ENCODE measurements at regions not wholly inside any gene's neighbourhood (a gene's known extent, or its start where the extent isn't known, plus 50 kb on each side); places are given as distances from the start of the nearest gene placed in this dataset.
"Not testable (repeated sequence)": the region's sequence is repeated elsewhere in the genome, so short reads cannot be mapped to it uniquely, and the experiment has no call there.

DNA sequence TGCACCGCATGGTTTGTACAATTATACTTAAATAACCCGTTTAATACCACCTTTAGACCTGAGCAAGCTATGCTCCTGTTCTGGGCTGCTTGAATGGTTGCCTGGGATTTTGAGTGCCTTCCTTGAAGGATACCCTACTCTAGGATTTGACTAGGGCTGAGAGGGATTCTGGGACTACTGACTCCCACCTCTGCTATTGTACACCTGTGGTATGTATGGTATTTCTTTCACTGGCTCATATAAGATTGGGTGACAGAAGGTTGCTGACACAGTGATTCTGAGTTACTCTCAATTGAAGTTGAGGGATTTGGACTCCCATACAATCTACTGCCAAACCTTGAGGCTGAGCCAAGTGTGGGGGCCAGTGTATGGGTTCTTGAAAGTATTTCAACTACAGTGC, 494.4 kb upstream of the SEMA3D start:
- H3K27ac ChIP-seq: no peak overlapping the region

DNA sequence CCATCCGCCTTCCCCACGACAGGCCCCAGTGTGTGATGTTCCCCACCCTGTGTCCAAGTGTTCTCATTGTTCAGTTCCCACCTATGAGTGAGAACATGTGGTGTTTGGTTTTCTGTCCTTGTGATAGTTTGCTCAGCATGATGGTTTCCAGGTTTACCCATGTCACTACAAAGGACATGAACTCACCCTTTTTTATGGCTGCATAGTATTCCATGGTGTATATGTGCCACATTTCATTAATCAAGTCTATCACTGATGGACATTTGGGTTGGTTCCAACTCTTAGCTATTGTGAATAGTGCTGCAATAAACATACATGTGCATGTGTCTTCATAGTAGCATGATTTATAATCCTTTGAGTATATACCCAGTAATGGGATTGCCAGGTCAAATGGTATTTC, 488.2 kb upstream of the SEMA3D start:
- DNase-seq; H3K27ac ChIP-seq; H3K4me3 ChIP-seq; H3K4me1 ChIP-seq; intact Hi-C loops (cut with DNase I; ENCODE audit: low total_unique reads); H3K27me3 ChIP-seq (replicated peaks in 1 of 7); H3K36me3 ChIP-seq: not testable (repeated sequence)
- peaks cover 0 to 18% (median 2%) of the 10 kb centered on the region in 8 donors for H3K9me3 ChIP-seq
- 88 to 93% (median 92%) methylated on average over 2 of the region's 2 CpGs for WGBS, 5 donors

More for the DNA sequence above, 494.4 kb upstream of the SEMA3D start:
- TF ChIP-seq POLR2AphosphoS5 (IDR thresholded peaks at IDR 0.05) (no peak), POLR2A (IDR thresholded peaks at IDR 0.05) (no peak)
- TF ChIP-seq, protein P1, sequence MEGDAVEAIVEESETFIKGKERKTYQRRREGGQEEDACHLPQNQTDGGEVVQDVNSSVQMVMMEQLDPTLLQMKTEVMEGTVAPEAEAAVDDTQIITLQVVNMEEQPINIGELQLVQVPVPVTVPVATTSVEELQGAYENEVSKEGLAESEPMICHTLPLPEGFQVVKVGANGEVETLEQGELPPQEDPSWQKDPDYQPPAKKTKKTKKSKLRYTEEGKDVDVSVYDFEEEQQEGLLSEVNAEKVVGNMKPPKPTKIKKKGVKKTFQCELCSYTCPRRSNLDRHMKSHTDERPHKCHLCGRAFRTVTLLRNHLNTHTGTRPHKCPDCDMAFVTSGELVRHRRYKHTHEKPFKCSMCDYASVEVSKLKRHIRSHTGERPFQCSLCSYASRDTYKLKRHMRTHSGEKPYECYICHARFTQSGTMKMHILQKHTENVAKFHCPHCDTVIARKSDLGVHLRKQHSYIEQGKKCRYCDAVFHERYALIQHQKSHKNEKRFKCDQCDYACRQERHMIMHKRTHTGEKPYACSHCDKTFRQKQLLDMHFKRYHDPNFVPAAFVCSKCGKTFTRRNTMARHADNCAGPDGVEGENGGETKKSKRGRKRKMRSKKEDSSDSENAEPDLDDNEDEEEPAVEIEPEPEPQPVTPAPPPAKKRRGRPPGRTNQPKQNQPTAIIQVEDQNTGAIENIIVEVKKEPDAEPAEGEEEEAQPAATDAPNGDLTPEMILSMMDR (IDR thresholded peaks at IDR 0.05 in 8 of 11, conservative IDR thresholded peaks at IDR 0.05 in 3 of 11): no peak
- intact Hi-C loops (cut with DNase I; ENCODE audit: low total_unique reads): no loop called here
- no peaks in the 10 kb centered on the region for H3K27me3 ChIP-seq (replicated peaks in 1 of 7)
- H3K9me3 ChIP-seq: peaks cover 0 to 13% (median 0%) of the 10 kb centered on the region in 8 donors
- H3K36me3 ChIP-seq: no peaks in the 10 kb centered on the region
- no peak for DNase-seq
- 62 to 100% (median 69%) methylated on average over 2 of the region's 2 CpGs for WGBS, 5 donors
- H3K4me3 ChIP-seq: no peak overlapping the region
- no peaks in the 10 kb centered on the region for H3K4me1 ChIP-seq

DNA sequence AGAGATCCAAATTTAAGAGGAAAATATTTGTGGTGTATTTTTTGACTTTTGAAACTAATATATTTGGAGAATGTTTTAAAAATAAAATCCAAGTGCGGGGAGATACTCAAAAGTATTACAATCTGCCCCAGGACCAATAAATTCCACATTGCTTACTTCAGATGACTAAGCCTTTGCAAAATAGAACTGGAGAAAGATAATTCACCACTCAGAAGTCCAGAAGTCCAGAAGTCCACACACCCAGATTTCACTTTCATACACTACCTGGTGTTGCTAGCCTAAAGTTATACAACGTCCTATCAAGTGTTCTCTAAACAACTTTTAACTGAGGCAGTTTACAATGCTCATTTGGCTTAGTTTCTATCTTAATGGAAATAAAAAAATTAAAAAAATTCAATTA, 487.0 kb upstream of the SEMA3D start:
- Histone ChIP-seq H3K27ac (no peak overlapping the region), H3K36me3 (no peaks in the 10 kb centered on the region), H3K4me3 (no peak overlapping the region), H3K9me3 (peaks cover 0 to 18% (median 0%) of the 10 kb centered on the region in 8 donors), H3K27me3 (replicated peaks in 1 of 7) (no peaks in the 10 kb centered on the region), H3K4me1 (no peaks in the 10 kb centered on the region)
- WGBS, 5 donors: 80 to 85% (median 81%) methylated on average over 2 of the region's 2 CpGs
- TF ChIP-seq, protein P1 (IDR thresholded peaks at IDR 0.05 in 8 of 11, conservative IDR thresholded peaks at IDR 0.05 in 3 of 11): no peak
- TF ChIP-seq POLR2A (IDR thresholded peaks at IDR 0.05): no peak
- no peak for TF ChIP-seq POLR2AphosphoS5 (IDR thresholded peaks at IDR 0.05)
- no peak for DNase-seq
- intact Hi-C loops (cut with DNase I; ENCODE audit: low total_unique reads): no loop called here

DNA sequence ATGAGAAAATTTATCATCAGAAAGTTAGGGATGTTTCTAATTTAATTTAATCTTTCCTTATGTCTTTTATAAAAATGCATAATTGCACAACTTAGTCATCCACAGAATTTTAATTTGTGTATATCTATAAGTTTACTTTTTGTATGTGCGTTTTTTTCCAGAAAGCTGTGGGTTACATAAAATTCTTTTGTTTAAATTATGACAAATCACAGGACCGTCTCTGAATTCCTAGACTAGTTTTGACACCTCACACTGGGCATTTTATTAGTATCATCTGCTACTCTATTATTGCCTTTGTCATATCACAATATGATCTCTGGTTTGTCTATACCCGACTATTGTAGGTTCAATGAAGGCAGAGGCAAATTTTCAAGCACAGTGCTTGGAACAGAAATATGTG, 482.4 kb upstream of the SEMA3D start:
- Histone ChIP-seq H3K9me3 (no peaks in the 10 kb centered on the region), H3K27me3 (replicated peaks in 1 of 7) (no peaks in the 10 kb centered on the region), H3K27ac (no peak overlapping the region), H3K4me3 (no peak overlapping the region), H3K4me1 (no peaks in the 10 kb centered on the region), H3K36me3 (no peaks in the 10 kb centered on the region)
- TF ChIP-seq POLR2AphosphoS5 (IDR thresholded peaks at IDR 0.05) (no peak), POLR2A (IDR thresholded peaks at IDR 0.05) (no peak)
- TF ChIP-seq, protein P1 (IDR thresholded peaks at IDR 0.05 in 8 of 11, conservative IDR thresholded peaks at IDR 0.05 in 3 of 11): no peak
- intact Hi-C loops (cut with DNase I; ENCODE audit: low total_unique reads): no loop called here
- 81 to 92% (median 84%) methylated on average over 3 of the region's 3 CpGs for WGBS, 5 donors
- DNase-seq: no peak

DNA sequence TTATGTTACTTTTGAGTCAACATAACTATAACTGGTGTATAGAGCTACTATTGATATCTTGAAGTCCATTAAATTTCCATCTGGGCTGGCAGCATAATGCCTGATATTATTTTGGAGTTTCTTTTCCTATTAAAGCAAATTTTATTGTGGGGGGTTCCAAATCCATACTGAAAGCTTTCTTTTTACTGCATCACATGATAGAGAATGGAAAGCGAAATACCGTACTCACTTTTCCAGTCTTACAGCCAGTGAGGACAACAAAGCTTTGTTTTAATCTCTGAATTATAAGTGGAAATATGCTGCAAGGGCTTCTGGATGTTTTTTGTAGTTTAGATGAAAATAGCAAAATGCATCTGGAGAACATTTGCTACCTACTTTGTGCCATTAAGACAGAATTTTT, 477.5 kb upstream of the SEMA3D start:
- no peaks in the 10 kb centered on the region for H3K9me3 ChIP-seq
- 91 to 97% (median 95%) methylated on average over 2 of the region's 2 CpGs for WGBS, 5 donors

More for the DNA sequence above, 477.5 kb upstream of the SEMA3D start:
- intact Hi-C loops (cut with DNase I; ENCODE audit: low total_unique reads): no loop called here
- Histone ChIP-seq H3K4me3 (no peak overlapping the region), H3K4me1 (no peaks in the 10 kb centered on the region), H3K27ac (no peak overlapping the region), H3K27me3 (replicated peaks in 1 of 7) (no peaks in the 10 kb centered on the region), H3K36me3 (no peaks in the 10 kb centered on the region)
- TF ChIP-seq POLR2A (IDR thresholded peaks at IDR 0.05) (no peak), POLR2AphosphoS5 (IDR thresholded peaks at IDR 0.05) (no peak)
- TF ChIP-seq, protein P1 (IDR thresholded peaks at IDR 0.05 in 8 of 11, conservative IDR thresholded peaks at IDR 0.05 in 3 of 11): no peak
- DNase-seq: no peak

All from spleen (tissue), 11 donors.